HFFc6 (cell line): ENCODE measurements at regions not wholly inside any gene's neighbourhood (a gene's known extent, or its start where the extent isn't known, plus 50 kb on each side); places are given as distances from the start of the nearest gene placed in this dataset.
A peak's percentile ranks its signal among the peaks of the same experiment; 100 is the strongest.

Source experiments
- DNase-seq: peaks from one replicate; pipeline ENCODE4 v3.0.0-alpha.2; 2018
- H3K27ac Mint-ChIP-seq: 2 replicates; pipeline ENCODE4 v1.8.0; 2020; ENCODE audit warnings: mild to moderate bottlenecking, mixed read lengths
- H3K27me3 Mint-ChIP-seq: 2 replicates; pipeline ENCODE4 v1.8.0; 2021; ENCODE audit warnings: mild to moderate bottlenecking, moderate library complexity, mixed read lengths; ENCODE audit not compliant: insufficient read depth
- H3K36me3 Mint-ChIP-seq: 2 replicates; pipeline ENCODE4 v1.8.0; 2021; ENCODE audit warnings: low read depth, mixed read lengths
- H3K4me1 Mint-ChIP-seq: 2 replicates; pipeline ENCODE4 v1.8.0; 2020; ENCODE audit warnings: low read depth, mixed read lengths
- H3K4me3 Mint-ChIP-seq: 2 replicates; pipeline ENCODE4 v1.8.0; 2020; ENCODE audit warnings: mild to moderate bottlenecking, moderate library complexity, mixed read lengths
- H3K9me3 Mint-ChIP-seq: 2 replicates; pipeline ENCODE4 v1.8.0; 2020; ENCODE audit warnings: mild to moderate bottlenecking, mixed read lengths
- CTCF ChIP-seq: fragments of 200-600 bp; sonication (generic); IDR thresholded peaks from 2 replicates; pipeline ENCODE4 v1.5.0; 2021; ENCODE audit warnings: antibody characterized with exemption, mild to moderate bottlenecking

- Mint-ChIP-seq H3K4me3 (no peak overlapping the region), H3K9me3 (no peaks in the 10 kb centered on the region), H3K36me3 (no peaks in the 10 kb centered on the region), H3K27ac (no peak overlapping the region), H3K27me3 (peaks cover 9% of the 10 kb centered on the region; the same call in 1 of the 2 replicates), H3K4me1 (no peaks in the 10 kb centered on the region)
- no peak for TF ChIP-seq CTCF
- no peak for DNase-seq
These were observed 210.6 kb upstream of the RXFP2 start for GRCh38 chr13:31528758-31529157.

GRCh38 chr13:31530922-31531321 lies 208.4 kb upstream of the RXFP2 start:
- no peak for DNase-seq
- TF ChIP-seq CTCF = no peak
- no peaks in the 10 kb centered on the region for H3K36me3 Mint-ChIP-seq
- H3K9me3 Mint-ChIP-seq = no peaks in the 10 kb centered on the region
- no peak overlapping the region for H3K27ac Mint-ChIP-seq
- peaks cover 7% of the 10 kb centered on the region; the same call in 1 of the 2 replicates for H3K27me3 Mint-ChIP-seq
- H3K4me3 Mint-ChIP-seq = no peak overlapping the region
- no peaks in the 10 kb centered on the region for H3K4me1 Mint-ChIP-seq

GRCh38 chr13:31537052-31537451 lies 202.3 kb upstream of the RXFP2 start:
- Mint-ChIP-seq H3K4me1 (peaks cover 7% of the 10 kb centered on the region), H3K4me3 (no peak overlapping the region), H3K9me3 (no peaks in the 10 kb centered on the region), H3K36me3 (no peaks in the 10 kb centered on the region), H3K27me3 (peaks cover 2% of the 10 kb centered on the region; the same call in 1 of the 2 replicates), H3K27ac (no peak overlapping the region)
- TF ChIP-seq CTCF = no peak
- no peak for DNase-seq

GRCh38 chr13:31538067-31539042 lies 201.0 kb upstream of the RXFP2 start:
- DNase-seq = peak; percentile 19
- H3K36me3 Mint-ChIP-seq = no peaks in the 10 kb centered on the region
- no peak overlapping the region for H3K4me3 Mint-ChIP-seq
- H3K4me1 Mint-ChIP-seq = peaks cover 7% of the 10 kb centered on the region
- peaks cover 2% of the 10 kb centered on the region; the same call in 1 of the 2 replicates for H3K27me3 Mint-ChIP-seq
- peak; percentile 84 for TF ChIP-seq CTCF
- H3K9me3 Mint-ChIP-seq = no peaks in the 10 kb centered on the region
- no peak overlapping the region for H3K27ac Mint-ChIP-seq

- peaks cover 2% of the 10 kb centered on the region; the same call in 1 of the 2 replicates for H3K27me3 Mint-ChIP-seq
- H3K4me3 Mint-ChIP-seq = no peak overlapping the region
- H3K9me3 Mint-ChIP-seq = no peaks in the 10 kb centered on the region
- DNase-seq = peak; percentile 3
- no peak overlapping the region for H3K27ac Mint-ChIP-seq
- no peaks in the 10 kb centered on the region for H3K36me3 Mint-ChIP-seq
- no peak for TF ChIP-seq CTCF
- H3K4me1 Mint-ChIP-seq = peaks cover 8% of the 10 kb centered on the region
These were observed 199.0 kb upstream of the RXFP2 start for GRCh38 chr13:31540281-31540680.
